HG02870 (cell line): ENCODE measurements at regions not wholly inside any gene's neighbourhood (a gene's known extent, or its start where the extent isn't known, plus 50 kb on each side); places are given as distances from the start of the nearest gene placed in this dataset.

Source experiments
- ATAC-seq: cut with Tn5 transposase; IDR thresholded peaks from one replicate; pipeline ENCODE4 v1.9.1; 2021; ENCODE audit warnings: mild to moderate bottlenecking, moderate library complexity; ENCODE audit not compliant: unreplicated experiment

DNA sequence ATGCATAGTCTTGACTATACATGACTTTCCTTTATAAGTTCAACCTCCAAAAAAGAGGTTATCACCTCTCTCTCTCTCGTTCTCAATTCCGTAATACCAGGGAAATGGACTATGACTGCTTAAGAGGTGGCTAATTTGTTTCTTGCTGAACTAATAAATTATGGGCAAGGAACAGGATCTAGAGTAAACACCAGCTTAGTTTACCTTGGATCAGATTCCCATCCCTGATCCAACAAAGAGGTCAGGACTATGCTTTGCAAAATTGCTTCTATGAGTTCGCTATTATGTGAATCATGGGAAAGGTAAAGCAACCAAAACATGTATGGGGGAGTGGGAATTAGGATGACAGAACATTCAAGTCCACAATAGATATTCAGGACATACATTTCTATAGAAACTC lies 630.7 kb downstream of the HACE1 start:
- ATAC-seq, result no peak

DNA sequence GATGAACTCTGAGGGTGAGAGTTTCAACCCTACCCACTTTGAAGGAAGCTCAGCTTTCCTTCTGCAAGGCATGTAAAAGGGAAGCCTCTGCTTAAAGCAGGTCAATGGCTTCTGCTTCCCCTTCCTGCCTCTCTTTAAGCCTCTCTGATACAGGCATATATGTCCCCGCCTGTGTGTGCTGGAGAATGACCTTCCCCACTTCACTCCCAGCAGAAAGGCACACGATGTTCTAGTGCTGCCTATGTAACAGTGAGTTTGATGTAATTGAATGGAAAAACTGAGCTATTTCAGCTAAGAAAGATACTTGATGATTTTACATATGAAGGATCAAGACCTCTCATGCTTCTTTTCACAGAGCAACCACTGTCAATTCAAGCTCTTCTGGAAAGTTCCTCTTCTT lies 632.2 kb downstream of the HACE1 start:
- ATAC-seq, result no peak

DNA sequence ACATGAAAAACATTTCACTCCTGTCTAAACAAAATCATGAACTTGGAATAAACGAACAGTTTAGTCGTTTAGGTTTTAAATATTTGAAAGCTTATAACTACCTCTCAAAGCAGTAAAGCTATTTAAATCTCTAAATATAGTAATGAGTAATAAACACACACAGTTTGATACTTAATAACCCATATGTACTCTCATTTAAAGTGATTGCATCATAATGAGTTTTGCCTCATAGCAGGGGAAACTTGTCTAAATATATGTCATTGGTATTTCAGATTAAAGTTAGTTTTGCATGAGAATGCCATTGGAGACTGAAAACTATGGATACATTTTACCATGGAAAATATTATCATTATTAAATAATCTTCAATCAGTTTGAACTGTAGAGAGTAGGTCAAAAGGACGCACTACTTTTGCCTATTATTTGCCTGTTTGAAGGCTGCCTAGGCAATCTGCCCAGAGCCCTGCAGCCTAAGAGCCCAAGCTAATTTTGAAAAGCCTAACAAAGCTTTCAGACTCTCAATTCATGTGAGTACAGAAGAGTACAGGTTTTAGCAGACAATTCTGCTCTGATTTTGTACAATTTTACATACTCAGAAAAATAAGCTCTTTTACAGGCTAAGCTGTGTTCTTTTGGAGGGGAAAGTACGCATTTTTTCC lies 632.8 kb downstream of the HACE1 start:
- no peak for ATAC-seq

- ATAC-seq, result no peak
Observed at GRCh38 chr6:104218116-104218515, 641.6 kb downstream of the HACE1 start.

DNA sequence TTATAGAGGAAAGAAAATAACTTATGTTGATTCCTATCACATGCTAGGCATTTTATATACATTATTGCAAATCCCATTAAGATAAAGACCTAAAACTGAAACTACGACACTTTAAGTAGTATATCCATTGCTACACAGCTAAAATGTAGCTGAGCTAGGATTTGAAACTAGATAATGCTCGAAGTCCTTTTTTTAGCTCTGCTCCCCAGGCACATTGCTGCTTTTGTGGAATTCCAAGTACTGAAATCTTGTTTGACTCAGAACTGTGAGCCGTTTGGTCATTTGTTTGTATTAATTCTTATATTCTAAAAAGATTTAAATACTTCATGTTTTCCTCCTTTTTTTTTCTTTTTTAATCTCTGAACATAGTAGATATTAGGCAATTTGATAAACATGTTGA lies 644.8 kb downstream of the HACE1 start:
- ATAC-seq, result no peak

- ATAC-seq, result no peak
Observed at GRCh38 chr6:104212977-104213668, 646.6 kb downstream of the HACE1 start.

GRCh38 chr6:104207635-104208034 lies 652.1 kb downstream of the HACE1 start:
- ATAC-seq, result no peak

GRCh38 chr6:104201557-104201956 lies 658.2 kb downstream of the HACE1 start:
- no peak for ATAC-seq

DNA sequence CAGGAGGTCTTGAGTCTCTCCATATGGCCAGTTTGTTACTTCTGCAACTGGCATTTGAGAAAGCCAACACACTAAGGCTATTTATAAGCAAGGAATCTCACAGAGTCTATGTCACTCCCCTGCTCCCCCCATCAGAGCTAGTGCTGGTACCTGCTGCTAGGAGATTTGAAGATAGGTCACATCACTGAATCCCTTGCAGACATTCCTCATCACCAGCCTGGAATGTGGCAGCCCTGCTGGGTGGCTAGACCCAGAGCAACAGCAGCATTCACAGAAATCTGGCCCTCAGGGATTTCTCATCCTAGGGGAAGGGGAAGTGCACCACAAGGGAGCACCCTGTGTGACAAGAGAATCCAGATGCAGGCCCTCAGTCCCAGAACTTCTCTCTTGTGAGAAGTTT lies 672.1 kb downstream of the HACE1 start:
- ATAC-seq, result no peak

GRCh38 chr6:104186831-104187230 lies 672.9 kb downstream of the HACE1 start:
- ATAC-seq, result no peak

- no peak for ATAC-seq
Observed at GRCh38 chr6:104183816-104184435, 675.8 kb downstream of the HACE1 start.

DNA sequence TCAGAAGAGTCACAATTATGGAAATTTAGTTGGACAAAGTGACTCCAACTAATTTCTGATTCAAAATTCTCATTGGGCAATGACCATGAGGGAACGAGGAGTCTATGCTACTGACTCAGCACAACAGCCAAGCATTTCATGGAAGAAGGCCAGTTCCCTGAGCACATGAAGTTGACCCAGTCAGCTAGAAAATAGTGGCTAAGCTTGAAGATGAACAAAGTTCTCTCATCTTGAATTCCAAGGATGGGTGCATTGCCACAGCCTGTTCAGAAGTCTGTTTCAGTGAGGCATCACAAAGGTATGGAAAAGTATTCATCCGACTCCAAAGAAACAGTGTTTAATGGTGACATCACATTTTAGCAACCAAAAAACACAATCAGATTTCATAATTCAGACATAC lies 676.9 kb downstream of the HACE1 start:
- ATAC-seq, result no peak

- ATAC-seq, result no peak
Observed at GRCh38 chr6:104173668-104174067, 686.1 kb downstream of the HACE1 start.

DNA sequence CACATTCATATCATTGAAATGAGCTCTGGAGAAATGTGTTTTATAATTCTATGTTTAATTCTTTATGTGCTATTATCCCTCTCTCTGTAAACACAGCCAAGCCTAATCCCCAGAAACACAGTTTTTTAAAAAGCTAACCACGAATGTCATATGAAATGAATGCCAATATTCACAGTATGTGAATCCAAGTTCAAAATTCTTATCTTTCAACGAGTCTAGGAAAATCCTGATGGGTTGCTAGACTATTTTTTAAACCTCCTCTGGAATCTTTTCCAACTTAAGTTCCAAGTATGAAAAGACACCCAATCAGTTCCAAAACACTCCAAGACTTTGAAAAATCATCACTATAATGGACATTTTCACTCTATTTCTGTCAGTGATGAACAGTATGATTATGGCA lies 689.3 kb downstream of the HACE1 start:
- no peak for ATAC-seq

DNA sequence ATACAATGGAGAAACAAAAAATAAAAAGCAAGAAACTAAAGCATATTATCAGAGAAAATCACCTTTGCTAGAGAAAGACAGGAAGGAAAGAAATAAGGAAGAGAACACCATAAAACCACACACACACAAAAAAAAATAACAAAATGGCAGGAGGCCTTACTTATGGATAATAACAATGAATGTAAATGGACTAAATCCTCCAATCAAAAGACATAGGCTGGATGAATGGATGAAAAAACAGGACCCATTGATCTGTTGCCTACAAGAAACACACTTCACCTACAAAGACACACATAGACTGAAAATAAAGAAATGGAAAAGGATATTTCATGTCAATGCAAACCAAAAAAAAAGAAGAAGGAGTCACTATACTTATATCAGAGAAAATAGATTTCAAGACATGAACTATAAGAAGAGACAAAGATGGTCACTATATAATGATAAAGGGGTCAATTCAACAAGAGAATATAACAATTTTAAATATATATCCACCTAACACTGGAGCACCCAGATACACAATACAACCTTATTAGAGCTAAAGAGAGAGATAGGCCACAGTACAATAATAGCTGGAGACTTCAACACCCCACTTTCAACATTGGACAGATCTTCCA lies 693.6 kb downstream of the HACE1 start:
- ATAC-seq, result no peak

GRCh38 chr6:104162036-104162669 lies 697.6 kb downstream of the HACE1 start:
- no peak for ATAC-seq

GRCh38 chr6:104159045-104159618 lies 700.6 kb downstream of the HACE1 start:
- ATAC-seq, result no peak

GRCh38 chr6:104143757-104144156 lies 716.0 kb downstream of the HACE1 start:
- no peak for ATAC-seq

GRCh38 chr6:104134876-104135275 lies 724.8 kb downstream of the HACE1 start:
- ATAC-seq, result no peak

GRCh38 chr6:104130343-104130742 lies 729.4 kb downstream of the HACE1 start:
- no peak for ATAC-seq
